Retinal pigment epithelial cell (primary cell): ENCODE measurements at regions not wholly inside any gene's neighbourhood (a gene's known extent, or its start where the extent isn't known, plus 50 kb on each side); places are given as distances from the start of the nearest gene placed in this dataset.

ENCODE experiments used
- DNase-seq: peaks from one replicate; pipeline ENCODE4 v3.0.0-alpha.2; 2010; ENCODE audit warnings: low read depth
- H3K4me3 ChIP-seq: 2 replicates; pipeline ENCODE4 v1.5.1; 2011; ENCODE audit warnings: mild to moderate bottlenecking, low read length, control low read depth, moderate library complexity
- TF ChIP-seq, protein P1 (sequence below): conservative IDR thresholded peaks from 2 replicates; pipeline ENCODE4 v1.5.1; 2011; ENCODE audit warnings: low read depth, low read length, control low read depth, inconsistent platforms

GRCh38 chr2:184205048-184205596 is 393.2 kb upstream of the ZNF804A start:
- TF ChIP-seq, protein P1, sequence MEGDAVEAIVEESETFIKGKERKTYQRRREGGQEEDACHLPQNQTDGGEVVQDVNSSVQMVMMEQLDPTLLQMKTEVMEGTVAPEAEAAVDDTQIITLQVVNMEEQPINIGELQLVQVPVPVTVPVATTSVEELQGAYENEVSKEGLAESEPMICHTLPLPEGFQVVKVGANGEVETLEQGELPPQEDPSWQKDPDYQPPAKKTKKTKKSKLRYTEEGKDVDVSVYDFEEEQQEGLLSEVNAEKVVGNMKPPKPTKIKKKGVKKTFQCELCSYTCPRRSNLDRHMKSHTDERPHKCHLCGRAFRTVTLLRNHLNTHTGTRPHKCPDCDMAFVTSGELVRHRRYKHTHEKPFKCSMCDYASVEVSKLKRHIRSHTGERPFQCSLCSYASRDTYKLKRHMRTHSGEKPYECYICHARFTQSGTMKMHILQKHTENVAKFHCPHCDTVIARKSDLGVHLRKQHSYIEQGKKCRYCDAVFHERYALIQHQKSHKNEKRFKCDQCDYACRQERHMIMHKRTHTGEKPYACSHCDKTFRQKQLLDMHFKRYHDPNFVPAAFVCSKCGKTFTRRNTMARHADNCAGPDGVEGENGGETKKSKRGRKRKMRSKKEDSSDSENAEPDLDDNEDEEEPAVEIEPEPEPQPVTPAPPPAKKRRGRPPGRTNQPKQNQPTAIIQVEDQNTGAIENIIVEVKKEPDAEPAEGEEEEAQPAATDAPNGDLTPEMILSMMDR = no peak
- DNase-seq = no peak
- H3K4me3 ChIP-seq = no peak overlapping the region

- no peak overlapping the region for H3K4me3 ChIP-seq
- DNase-seq = no peak
- TF ChIP-seq, protein P1 = no peak
Observed at GRCh38 chr2:184206045-184206444, 392.3 kb upstream of the ZNF804A start.

DNA sequence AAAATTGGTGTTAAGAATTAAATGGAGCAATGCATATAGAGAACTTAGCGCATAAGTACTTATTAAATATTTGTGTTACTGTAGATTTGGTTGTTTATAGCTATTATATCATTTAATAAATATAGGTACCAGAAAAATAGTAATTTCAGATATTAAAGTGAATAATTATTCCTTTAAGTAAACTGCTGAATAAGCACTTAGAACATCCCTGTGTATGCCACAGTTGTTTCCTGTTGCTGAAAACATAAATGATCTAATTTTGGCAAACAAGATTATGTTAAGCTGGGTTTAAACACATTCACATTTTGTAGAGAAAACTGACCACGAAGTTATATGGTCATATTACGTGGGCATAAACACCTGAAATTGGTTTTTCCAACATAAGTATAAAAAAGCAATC is 388.0 kb upstream of the ZNF804A start:
- no peak for DNase-seq
- TF ChIP-seq, protein P1 = no peak
- no peak overlapping the region for H3K4me3 ChIP-seq

GRCh38 chr2:184215745-184216144 is 382.6 kb upstream of the ZNF804A start:
- DNase-seq = no peak
- TF ChIP-seq, protein P1 = no peak
- no peak overlapping the region for H3K4me3 ChIP-seq

- peak; percentile 76 for DNase-seq
- TF ChIP-seq, protein P1 = no peak
- H3K4me3 ChIP-seq = no peak overlapping the region
Observed at GRCh38 chr2:184256611-184257010, 341.7 kb upstream of the ZNF804A start.

DNA sequence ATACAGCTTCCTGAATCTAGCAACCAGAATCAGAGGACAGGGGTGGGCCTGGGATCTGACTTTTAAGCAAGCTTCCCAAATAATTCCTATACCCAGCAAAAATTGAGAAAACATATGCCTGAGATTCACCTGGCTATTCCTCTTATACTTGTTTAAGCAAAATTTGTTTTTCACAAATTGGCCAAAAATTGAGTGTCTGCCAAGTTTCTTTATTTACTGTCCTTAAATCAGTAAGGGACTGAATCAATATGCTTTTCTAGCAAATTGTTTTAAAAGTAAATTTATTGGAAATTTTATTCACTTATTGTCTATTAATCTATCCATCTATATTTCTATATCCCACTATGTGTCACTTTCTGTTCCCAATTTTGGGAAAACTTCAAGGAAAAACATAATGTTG is 337.0 kb upstream of the ZNF804A start:
- no peak overlapping the region for H3K4me3 ChIP-seq
- TF ChIP-seq, protein P1 = no peak
- DNase-seq = no peak

- H3K4me3 ChIP-seq = no peak overlapping the region
- TF ChIP-seq, protein P1 = no peak
- no peak for DNase-seq
Observed at GRCh38 chr2:184261818-184262217, 336.5 kb upstream of the ZNF804A start.
